AG04450 (cell line): ENCODE measurements at regions not wholly inside any gene's neighbourhood (a gene's known extent, or its start where the extent isn't known, plus 50 kb on each side); places are given as distances from the start of the nearest gene placed in this dataset.

ENCODE experiments used
- CTCF ChIA-PET: fragments of 300-600, 350-600 bp; formaldehyde crosslinking; extraction: SDS; loops from one replicate; lab custom pipeline; 2022; ENCODE audit warnings: antibody characterized with exemption, inconsistent platforms; lab: Charles Lee
- POLR2A ChIA-PET: fragments of 350-600 bp; formaldehyde crosslinking; extraction: SDS; loops from one replicate; lab custom pipeline; 2021; ENCODE audit warnings: antibody characterized with exemption, inconsistent platforms; lab: Yijun Ruan, JAX
- DNase-seq: peaks from one replicate; pipeline ENCODE4 v3.0.0-alpha.2; 2011; ENCODE audit warnings: low read depth, low spot score
- H3K27ac ChIP-seq: one replicate; pipeline ENCODE4 v1.5.1; 2012; ENCODE audit warnings: low read depth, low read length, control low read depth
- H3K27me3 ChIP-seq: one replicate; pipeline ENCODE4 v1.6.0; 2012; ENCODE audit warnings: low read length; ENCODE audit not compliant: control insufficient read depth, insufficient read depth
- H3K4me3 ChIP-seq: 2 replicates; pipeline ENCODE4 v1.5.1; 2011; ENCODE audit warnings: mild to moderate bottlenecking, low read depth, low read length, control low read depth
- H3K9me3 ChIP-seq: 2 replicates; pipeline ENCODE4 v1.5.1; 2012; ENCODE audit warnings: low read length; ENCODE audit not compliant: control insufficient read depth, insufficient read depth
- TF ChIP-seq, protein P1 (sequence below): IDR thresholded peaks from 2 replicates; pipeline ENCODE4 v1.5.1; 2011; ENCODE audit warnings: low read depth, low read length, control low read depth, inconsistent platforms

DNA sequence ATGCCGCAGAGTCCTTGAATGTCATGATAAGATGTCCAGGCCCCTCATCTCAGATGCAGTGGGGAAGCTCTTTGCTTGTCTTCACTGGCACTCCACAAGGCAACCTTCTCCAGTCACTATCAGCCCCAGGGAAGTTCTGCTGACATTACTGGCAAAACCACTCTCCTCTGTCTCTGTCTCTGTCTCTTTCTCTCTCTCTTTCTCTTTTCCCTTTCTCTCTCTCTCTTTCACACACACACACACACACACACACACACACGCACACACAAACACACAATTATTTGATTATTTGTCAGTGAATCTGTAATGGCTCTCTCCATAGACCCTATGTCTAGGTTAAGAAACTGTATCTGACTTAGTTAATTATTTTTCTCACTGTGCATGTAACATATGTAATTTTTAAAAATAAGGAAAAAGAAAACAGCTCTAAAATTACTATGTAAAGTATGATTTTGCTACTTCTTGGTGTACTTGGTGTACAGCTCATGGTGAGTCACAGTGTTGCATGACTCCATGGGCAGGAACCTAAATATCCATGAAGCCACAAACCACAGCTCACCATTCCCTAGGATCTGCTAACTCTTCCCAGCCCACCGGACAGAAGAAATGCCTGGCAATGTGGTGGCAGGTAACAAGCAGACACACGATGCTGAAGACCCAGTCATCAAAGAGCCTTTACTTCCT, 594.9 kb upstream of the ID2 start:
- peak; percentile 85 for DNase-seq
- H3K4me3 ChIP-seq: no peak overlapping the region
- H3K9me3 ChIP-seq: no peaks in the 10 kb centered on the region
- ChIA-PET CTCF (no interaction called here), POLR2A (interaction anchor here (2.2 kb wide), 1 partner anchor 595 kb away, joined by 11 read pairs; the partner anchor contains the start of gene ID2)
- peak overlapping the region; percentile 81 for H3K27ac ChIP-seq
- TF ChIP-seq, protein P1, sequence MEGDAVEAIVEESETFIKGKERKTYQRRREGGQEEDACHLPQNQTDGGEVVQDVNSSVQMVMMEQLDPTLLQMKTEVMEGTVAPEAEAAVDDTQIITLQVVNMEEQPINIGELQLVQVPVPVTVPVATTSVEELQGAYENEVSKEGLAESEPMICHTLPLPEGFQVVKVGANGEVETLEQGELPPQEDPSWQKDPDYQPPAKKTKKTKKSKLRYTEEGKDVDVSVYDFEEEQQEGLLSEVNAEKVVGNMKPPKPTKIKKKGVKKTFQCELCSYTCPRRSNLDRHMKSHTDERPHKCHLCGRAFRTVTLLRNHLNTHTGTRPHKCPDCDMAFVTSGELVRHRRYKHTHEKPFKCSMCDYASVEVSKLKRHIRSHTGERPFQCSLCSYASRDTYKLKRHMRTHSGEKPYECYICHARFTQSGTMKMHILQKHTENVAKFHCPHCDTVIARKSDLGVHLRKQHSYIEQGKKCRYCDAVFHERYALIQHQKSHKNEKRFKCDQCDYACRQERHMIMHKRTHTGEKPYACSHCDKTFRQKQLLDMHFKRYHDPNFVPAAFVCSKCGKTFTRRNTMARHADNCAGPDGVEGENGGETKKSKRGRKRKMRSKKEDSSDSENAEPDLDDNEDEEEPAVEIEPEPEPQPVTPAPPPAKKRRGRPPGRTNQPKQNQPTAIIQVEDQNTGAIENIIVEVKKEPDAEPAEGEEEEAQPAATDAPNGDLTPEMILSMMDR: no peak
- H3K27me3 ChIP-seq: no peaks in the 10 kb centered on the region

DNA sequence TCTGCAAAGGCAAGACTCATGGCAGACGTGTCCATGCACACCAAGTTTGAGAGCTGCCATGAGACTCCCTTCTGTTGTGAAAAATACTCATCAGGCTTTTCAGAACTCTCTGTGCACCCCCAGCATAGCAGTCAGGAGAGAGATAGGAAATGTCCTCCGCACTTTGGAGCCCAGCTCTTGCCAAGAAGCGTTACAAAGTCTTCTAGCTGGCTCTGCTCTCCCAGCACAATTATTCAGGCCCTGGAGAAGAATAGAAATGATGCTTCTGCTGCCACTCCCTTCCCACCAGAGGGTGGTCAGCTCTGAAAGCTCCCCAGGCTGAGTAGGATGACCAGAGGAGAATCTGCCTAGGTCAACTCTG, 594.4 kb upstream of the ID2 start:
- peak overlapping the region; percentile 81 for H3K27ac ChIP-seq
- CTCF ChIA-PET: no interaction called here
- TF ChIP-seq, protein P1: no peak
- DNase-seq: no peak
- POLR2A ChIA-PET: interaction anchor here (2.2 kb wide), 1 partner anchor 595 kb away, joined by 11 read pairs; the partner anchor contains the start of gene ID2
- H3K27me3 ChIP-seq: no peaks in the 10 kb centered on the region
- no peak overlapping the region for H3K4me3 ChIP-seq
- H3K9me3 ChIP-seq: no peaks in the 10 kb centered on the region

DNA sequence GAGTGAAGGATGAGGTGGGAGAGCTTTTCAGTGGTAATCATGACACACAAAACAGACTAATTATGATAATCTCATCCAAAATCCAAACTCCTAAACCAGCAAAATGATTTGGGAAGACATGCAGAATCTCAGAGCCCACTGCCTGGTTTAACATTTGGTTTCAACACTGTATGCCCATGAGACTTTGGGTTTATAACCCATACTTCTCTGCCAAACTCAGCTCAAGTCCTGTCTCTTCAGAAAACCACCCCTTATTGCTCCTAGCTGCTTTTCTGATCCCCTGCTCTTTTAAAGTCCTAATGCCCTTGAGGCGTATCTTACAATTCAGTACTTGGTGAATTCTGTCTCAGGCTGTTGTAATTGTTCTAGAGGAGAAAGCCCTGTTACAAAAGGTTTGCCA, 593.0 kb upstream of the ID2 start:
- Histone ChIP-seq H3K4me3 (no peak overlapping the region), H3K9me3 (no peaks in the 10 kb centered on the region), H3K27ac (no peak overlapping the region), H3K27me3 (no peaks in the 10 kb centered on the region)
- no peak for DNase-seq
- CTCF ChIA-PET: no interaction called here
- POLR2A ChIA-PET: interaction anchor here (3.0 kb wide), 1 partner anchor 593 kb away, joined by 8 read pairs; the partner anchor contains the start of gene ID2
- TF ChIP-seq, protein P1: no peak

DNA sequence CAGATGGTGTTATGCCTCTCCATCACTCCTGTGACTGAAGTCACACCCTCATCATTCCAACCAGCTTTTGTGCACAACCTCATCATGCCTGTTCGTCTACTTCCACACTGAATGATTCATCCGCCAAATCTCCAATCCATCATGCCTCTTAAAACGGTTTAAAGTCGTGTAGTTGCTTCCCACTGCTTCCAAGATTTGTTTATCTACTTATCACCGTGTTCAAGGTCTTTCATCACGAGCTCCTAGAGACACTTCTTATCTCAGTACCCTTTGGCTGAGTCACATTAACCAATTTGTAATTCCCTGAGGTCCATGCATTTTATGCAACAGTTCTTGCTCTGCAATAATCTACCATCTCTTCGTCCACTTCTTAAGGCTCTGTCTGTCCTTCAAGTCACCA, 592.3 kb upstream of the ID2 start:
- Histone ChIP-seq H3K9me3 (no peaks in the 10 kb centered on the region), H3K4me3 (no peak overlapping the region), H3K27ac (no peak overlapping the region), H3K27me3 (no peaks in the 10 kb centered on the region)
- ChIA-PET CTCF (no interaction called here), POLR2A (interaction anchor here (3.0 kb wide), 1 partner anchor 593 kb away, joined by 8 read pairs; the partner anchor contains the start of gene ID2)
- peak; percentile 34 for DNase-seq
- TF ChIP-seq, protein P1: no peak
